DND-41 (cell line): ENCODE measurements at regions not wholly inside any gene's neighbourhood (a gene's known extent, or its start where the extent isn't known, plus 50 kb on each side); places are given as distances from the start of the nearest gene placed in this dataset.
"Not testable (repeated sequence)": the region's sequence is repeated elsewhere in the genome, so short reads cannot be mapped to it uniquely, and the experiment has no call there.

Source experiments
- ATAC-seq: fragments of 200-7000 bp; cut with Tn5 transposase; 3 replicates; pipeline ENCODE4 v1.9.1; 2021; ENCODE audit warnings: low read depth; ENCODE audit not compliant: insufficient read depth
- DNase-seq: peaks from one replicate; pipeline ENCODE4 v3.0.0-alpha.2; 2020
- H2AFZ ChIP-seq: 2 replicates; pipeline ENCODE4 v1.6.0; 2012; ENCODE audit warnings: low read depth, low read length
- H3K27ac ChIP-seq: 2 replicates; pipeline ENCODE4 v1.5.1; 2012; ENCODE audit warnings: low read length, inconsistent platforms
- H3K27me3 ChIP-seq: fragments of 200-600 bp; sonication (generic); 2 replicates; pipeline ENCODE4 v1.6.0; 2012; ENCODE audit warnings: low read length, mild to moderate bottlenecking, inconsistent platforms; ENCODE audit not compliant: insufficient read depth, poor library complexity
- H3K36me3 ChIP-seq: 2 replicates; pipeline ENCODE4 v1.5.1; 2012; ENCODE audit warnings: low read length, inconsistent platforms; ENCODE audit not compliant: insufficient read depth
- H3K4me1 ChIP-seq: 2 replicates; pipeline ENCODE4 v1.5.1; 2012; ENCODE audit warnings: mild to moderate bottlenecking, low read length; ENCODE audit not compliant: insufficient read depth
- H3K4me2 ChIP-seq: 2 replicates; pipeline ENCODE4 v1.6.0; 2012; ENCODE audit warnings: mild to moderate bottlenecking, moderate library complexity, low read length, inconsistent platforms; ENCODE audit not compliant: insufficient read depth
- H3K4me3 ChIP-seq, 2 experiments: fragments of 200-600 bp in 1 of 2; shearing (Covaris generic) in 1 of 2; 2 replicates each; pipeline ENCODE4 v1.5.1; 2012 to 2016; ENCODE audit warnings: inconsistent platforms in 2 of 2, low read length in 2 of 2, mild to moderate bottlenecking in 2 of 2, low read depth in 1 of 2, moderate library complexity in 1 of 2
- H3K79me2 ChIP-seq: 2 replicates; pipeline ENCODE4 v1.6.0; 2012; ENCODE audit warnings: low read length, inconsistent platforms; ENCODE audit not compliant: insufficient read depth
- H3K9ac ChIP-seq: 2 replicates; pipeline ENCODE4 v1.6.0; 2012; ENCODE audit warnings: low read depth, mild to moderate bottlenecking, inconsistent platforms, low read length, moderate library complexity
- H3K9me3 ChIP-seq: 2 replicates; pipeline ENCODE4 v1.5.1; 2012; ENCODE audit warnings: low read length, moderate library complexity, mild to moderate bottlenecking, inconsistent platforms; ENCODE audit not compliant: insufficient read depth, severe bottlenecking
- H4K20me1 ChIP-seq: 2 replicates; pipeline ENCODE4 v1.6.0; 2012; ENCODE audit warnings: low read length; ENCODE audit not compliant: insufficient read depth

DNA sequence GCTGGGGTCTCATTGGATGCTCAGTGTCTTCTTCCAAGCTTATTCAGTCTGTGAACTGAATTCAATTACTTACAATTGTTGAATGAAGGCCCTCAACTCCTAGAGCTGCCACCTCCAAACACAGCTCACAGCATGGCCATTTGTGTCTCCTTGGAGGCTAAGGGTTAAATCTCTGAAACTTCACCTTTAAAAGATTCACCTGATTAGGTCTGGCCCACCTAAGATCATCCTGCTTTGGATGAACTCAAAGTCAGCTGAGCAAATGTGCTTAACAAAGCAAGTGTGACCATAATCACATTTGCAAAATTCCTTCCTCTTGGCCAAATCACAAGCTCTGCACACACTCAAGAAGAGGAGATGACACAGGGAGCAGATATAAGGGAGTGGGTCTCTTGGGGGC, 118.2 kb downstream of the ART5 start:
- not testable (repeated sequence) for H3K4me2 ChIP-seq, H3K79me2 ChIP-seq, H3K9me3 ChIP-seq, H3K27me3 ChIP-seq, H3K9ac ChIP-seq, H3K4me1 ChIP-seq, H2AFZ ChIP-seq, H3K36me3 ChIP-seq, H3K27ac ChIP-seq, ATAC-seq, H4K20me1 ChIP-seq, H3K4me3 ChIP-seq, DNase-seq

DNA sequence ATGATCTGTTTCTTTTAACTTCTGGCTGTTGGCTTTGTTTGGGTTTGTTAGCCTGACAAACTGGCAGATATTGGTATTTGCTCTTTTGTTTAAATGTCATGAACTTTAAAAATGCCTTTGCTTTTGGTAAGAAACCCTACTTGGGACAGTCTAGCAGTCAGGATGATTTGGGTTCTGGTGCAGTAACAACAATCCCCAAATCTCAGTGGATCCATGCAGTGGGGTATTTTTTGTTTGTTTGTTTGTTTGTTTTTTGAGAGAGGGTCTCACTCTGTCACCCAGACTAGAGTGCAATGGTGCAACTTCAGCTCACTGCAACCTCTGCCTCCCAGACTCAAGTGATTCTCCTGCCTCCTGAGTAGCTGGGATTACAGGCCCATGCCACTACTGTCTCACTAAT, 120.9 kb downstream of the ART5 start:
- not testable (repeated sequence) for H3K9ac ChIP-seq, H2AFZ ChIP-seq, DNase-seq, H3K79me2 ChIP-seq, H3K4me1 ChIP-seq, ATAC-seq, H3K4me2 ChIP-seq, H4K20me1 ChIP-seq, H3K27me3 ChIP-seq, H3K9me3 ChIP-seq, H3K27ac ChIP-seq, H3K4me3 ChIP-seq, H3K36me3 ChIP-seq

DNA sequence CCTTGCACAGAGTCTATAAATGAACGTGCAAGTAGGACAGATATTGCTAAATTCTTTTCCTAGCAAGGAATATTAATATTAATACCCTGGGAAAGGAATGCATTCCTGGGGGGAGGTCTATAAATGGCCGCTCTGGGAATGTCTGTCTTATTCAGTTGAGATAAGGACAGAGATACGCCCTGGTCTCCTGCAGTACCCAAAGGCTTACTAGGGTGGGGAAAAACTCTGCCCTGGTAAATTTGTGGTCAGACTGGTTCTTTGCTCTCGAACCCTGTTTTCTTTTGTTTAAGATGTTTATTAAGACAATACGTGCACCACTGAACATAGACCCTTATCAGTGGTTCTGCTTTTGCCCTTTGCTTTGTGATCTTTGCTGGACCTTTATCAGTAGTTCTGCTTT, 122.0 kb downstream of the ART5 start:
- not testable (repeated sequence) for H3K9me3 ChIP-seq, H3K4me3 ChIP-seq, DNase-seq, H3K27ac ChIP-seq, H3K9ac ChIP-seq, H3K79me2 ChIP-seq, ATAC-seq, H3K4me1 ChIP-seq, H3K4me2 ChIP-seq, H3K27me3 ChIP-seq, H4K20me1 ChIP-seq, H2AFZ ChIP-seq, H3K36me3 ChIP-seq

DNA sequence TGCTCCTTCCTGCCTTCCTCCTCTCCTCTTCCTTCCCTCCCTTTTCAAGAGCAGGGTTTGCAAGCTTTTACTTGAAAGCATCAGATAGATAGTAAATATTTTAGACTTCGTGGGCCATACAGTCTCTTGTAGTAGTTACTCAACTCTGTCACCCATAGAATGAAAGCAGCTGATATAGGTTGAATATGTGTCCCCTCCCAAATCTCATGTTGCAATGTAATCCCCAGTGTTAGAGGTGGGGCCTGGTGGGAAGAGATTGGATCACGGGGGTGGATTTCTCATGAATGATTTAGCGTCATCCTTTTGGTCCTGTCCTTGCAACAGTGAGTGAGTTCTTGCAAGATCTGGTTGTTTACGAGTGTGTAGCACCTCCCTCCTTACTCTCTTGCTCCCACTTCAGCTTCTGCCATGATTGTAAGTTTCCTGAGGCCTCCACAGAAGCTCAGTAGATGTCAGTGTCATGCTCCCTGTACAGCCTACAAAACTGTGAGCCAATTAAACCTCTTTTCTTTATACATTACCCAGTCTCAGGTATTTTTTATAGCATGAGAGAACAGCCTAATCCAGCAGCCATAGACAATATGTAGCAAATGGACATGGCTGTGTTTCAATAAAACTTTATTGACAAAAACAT, 124.7 kb downstream of the ART5 start:
- not testable (repeated sequence) for H3K27ac ChIP-seq, H3K4me1 ChIP-seq, H3K4me3 ChIP-seq, H3K36me3 ChIP-seq, H4K20me1 ChIP-seq, H3K79me2 ChIP-seq, H3K9me3 ChIP-seq, H3K27me3 ChIP-seq, H2AFZ ChIP-seq, DNase-seq, H3K4me2 ChIP-seq, ATAC-seq, H3K9ac ChIP-seq

DNA sequence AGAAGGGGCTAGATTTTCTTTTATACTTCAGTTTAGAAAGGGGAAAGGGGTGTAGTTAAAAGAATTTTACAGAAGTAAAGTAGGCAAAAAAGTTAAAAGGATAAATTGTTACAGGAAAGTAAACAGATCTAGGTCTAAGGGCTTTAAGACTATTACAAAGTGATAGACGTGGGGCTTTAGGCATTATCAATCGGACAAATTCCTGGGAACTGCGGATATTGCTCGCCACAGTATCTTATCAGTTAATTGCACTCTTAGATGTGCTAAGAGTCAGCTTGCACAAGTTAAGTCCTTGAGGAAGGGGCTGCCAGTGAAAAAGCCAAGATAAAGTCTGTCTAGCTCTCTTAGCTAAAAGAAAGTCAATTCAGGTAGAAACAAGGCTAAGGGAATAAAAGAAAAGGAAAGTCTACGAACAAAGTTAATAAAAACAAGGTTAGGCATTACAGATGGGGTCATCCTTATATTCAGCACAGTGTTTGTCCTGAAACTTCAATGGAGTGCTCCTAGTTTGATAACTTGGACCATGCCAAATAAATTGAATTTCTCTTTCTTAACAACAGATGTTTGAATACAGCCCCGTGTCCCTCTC, 125.4 kb downstream of the ART5 start:
- not testable (repeated sequence) for DNase-seq, H3K4me1 ChIP-seq, H4K20me1 ChIP-seq, H3K36me3 ChIP-seq, H3K4me3 ChIP-seq, H3K9me3 ChIP-seq, H2AFZ ChIP-seq, H3K27ac ChIP-seq, H3K79me2 ChIP-seq, H3K9ac ChIP-seq, ATAC-seq, H3K27me3 ChIP-seq, H3K4me2 ChIP-seq

DNA sequence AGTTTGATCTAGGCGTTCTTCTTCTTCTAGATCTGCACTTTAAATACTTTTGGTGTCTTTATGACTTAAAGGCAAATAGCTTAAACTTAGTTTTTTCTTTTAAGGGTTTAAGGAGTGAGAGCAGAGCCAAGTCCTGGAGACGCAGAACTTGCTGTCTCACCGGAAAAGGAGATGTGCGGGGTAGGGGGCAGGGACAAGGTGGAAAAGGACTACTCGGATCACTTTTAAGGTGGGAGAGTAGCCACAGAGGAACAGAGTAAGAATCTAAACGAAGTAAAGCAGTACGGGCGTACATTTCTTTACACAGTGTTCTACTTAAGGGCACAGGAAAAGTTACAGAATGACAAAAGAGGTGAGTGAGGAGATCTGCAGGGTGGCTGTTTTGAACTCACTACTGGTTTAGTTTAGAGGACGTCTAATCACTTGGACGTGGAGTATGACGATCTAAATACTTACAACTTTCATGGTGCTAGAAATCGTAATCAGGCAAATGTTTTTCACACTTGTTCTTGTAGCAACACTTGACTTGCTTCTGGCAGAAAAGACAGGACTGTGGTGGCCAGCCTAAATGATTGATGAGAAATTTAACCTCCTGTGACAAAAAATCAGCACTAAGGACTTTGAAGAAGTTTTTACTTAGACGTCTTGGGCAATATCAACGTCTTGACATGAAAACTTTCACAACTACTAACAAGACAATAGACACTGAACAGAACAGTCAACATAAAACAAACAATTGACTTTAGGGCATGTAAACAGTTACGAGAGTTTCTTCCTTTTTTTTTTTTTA, 127.0 kb downstream of the ART5 start:
- not testable (repeated sequence) for H3K9ac ChIP-seq, H3K36me3 ChIP-seq, H4K20me1 ChIP-seq, H2AFZ ChIP-seq, H3K79me2 ChIP-seq, H3K27ac ChIP-seq, H3K27me3 ChIP-seq, DNase-seq, H3K4me2 ChIP-seq, H3K4me1 ChIP-seq, H3K4me3 ChIP-seq, H3K9me3 ChIP-seq, ATAC-seq

DNA sequence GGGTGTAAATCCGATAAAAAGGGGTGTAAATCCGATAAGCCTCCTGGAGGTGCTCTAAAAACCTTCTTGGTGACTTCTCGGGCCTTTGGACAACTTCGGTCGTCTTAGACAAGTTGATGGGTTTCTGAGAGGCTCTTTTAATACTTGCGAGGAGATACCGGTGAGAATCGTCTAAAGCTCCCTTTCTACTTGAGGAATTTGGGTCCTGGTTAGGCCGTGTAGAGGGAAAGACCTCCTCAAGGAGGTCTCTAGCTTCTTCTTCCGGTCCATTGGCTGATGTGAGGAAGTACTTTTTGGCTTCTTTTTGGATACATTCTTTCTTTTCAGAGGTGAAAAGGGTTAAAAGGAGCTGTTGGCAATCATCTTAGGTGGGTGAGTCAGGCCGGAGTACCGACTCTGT, 128.5 kb downstream of the ART5 start:
- H3K27me3 ChIP-seq, H3K4me2 ChIP-seq, ATAC-seq, H3K36me3 ChIP-seq, H2AFZ ChIP-seq, H3K79me2 ChIP-seq, H3K9ac ChIP-seq, H3K27ac ChIP-seq, DNase-seq, H4K20me1 ChIP-seq, H3K4me3 ChIP-seq, H3K4me1 ChIP-seq, H3K9me3 ChIP-seq: not testable (repeated sequence)

DNA sequence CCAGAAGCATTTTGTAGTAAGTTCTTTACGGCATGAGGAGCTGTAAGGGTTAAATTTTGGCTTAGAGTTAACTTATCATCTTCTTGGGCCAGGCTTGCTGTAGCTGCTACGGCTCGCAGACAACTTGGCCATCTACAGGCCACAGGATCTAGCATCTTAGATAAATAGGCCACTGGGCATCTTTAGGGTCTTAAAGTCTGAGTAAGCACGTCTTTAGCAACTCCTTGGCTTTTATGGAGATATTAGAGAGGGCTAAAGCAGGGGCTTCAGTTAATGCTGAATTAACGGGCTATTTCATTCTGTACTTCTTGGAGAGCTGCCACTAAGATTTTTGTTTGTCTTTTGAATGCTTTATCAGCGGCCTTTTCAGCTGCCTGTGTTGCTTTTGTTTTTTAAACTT, 129.0 kb downstream of the ART5 start:
- H3K9me3 ChIP-seq, H3K4me2 ChIP-seq, H3K27me3 ChIP-seq, H3K79me2 ChIP-seq, H4K20me1 ChIP-seq, H3K36me3 ChIP-seq, DNase-seq, H3K4me3 ChIP-seq, ATAC-seq, H3K27ac ChIP-seq, H2AFZ ChIP-seq, H3K4me1 ChIP-seq, H3K9ac ChIP-seq: not testable (repeated sequence)
